ENCODE measurements at regions not wholly inside any gene's neighbourhood (a gene's known extent, or its start where the extent isn't known, plus 50 kb on each side); places are given as distances from the start of the nearest gene placed in this dataset.
A peak's percentile ranks its signal among the peaks of the same experiment; 100 is the strongest.

DNA sequence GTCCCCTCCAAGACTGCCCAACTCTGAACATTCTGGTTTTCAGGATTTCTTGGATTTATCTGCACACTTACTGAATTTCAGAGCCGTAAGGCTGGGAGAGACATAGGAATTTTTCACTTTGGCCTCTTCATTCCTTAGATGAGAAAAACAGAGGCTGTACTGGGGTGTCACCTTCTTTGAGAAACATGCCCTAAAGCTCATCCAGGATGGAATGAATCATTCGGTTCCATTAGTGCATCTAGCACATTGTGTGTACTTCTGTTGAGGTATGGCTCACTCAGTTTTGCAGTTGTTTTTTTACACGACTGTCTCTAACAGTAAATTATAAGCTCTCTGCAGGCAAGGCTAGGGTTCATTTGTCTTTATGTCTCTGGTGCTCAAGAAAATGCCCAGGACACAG lies 383.4 kb downstream of the GATA3 start:
- no peak for DNase-seq

GRCh38 chr10:8438603-8439002 lies 384.1 kb downstream of the GATA3 start:
- no peak for DNase-seq

DNA sequence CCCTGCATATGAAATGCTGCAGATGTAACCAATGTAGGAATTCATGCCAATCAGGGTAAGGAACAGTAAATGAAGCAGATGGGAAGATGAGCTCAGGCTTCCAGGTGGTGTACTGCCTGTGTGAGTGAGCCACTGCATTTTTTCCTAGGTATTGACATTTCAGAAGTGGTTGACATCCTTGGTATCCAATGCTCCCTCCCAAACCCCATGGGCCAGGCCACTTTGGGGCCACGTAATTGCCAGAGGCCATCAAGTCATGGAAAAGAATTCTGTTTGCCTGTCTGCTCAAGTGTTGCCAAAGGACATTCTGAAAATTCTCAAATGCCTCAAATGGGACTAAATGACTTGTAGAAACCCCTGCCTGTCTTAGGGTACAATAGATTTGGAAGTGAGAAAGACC lies 384.6 kb downstream of the GATA3 start:
- no peak for DNase-seq

DNA sequence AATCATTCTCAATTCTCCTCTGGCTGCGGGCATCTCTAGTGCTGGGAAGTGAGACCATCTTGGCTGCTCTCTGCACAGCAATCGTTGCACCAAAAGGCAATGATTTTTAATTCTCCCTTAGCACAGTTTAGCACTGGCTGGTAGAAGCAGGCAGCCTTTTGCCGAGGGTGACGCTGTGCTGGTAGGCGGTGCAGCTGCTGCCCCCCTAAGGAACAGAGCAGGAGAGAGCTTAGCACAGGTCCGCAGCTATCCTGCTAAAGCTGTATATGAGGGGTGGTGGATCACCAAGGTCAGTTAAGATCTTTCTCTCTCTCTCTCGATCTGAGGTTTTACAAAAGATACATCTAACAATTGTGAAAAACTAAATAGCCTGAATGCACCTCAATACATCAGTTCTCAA lies 390.1 kb downstream of the GATA3 start:
- DNase-seq = peak; percentile 27

- DNase-seq = peak; percentile 30
Measured at GRCh38 chr10:8445353-8445752, 390.9 kb downstream of the GATA3 start.

DNA sequence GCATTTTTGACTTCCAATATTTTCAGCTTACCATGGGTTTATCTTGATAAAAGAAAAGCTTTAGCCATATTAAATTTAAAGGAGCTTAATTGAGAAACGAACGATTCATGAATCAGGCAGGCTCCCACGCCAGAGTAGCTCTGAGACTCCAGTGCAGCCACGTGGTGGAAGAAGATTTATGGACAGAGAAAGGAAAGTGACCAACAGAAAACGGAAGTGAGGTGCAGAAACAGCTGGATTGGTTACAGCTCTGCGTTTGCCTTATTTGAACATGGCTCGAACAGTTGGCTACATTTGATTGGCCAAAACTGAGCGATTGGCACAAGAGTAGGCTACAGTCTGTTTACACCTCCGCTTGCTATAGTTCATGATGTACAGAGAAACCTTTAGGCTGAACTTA lies 395.4 kb downstream of the GATA3 start:
- DNase-seq = no peak

- no peak for DNase-seq
Measured at GRCh38 chr10:8453587-8453986, 399.1 kb downstream of the GATA3 start.

GRCh38 chr10:8454357-8454756 lies 399.9 kb downstream of the GATA3 start:
- no peak for DNase-seq

DNA sequence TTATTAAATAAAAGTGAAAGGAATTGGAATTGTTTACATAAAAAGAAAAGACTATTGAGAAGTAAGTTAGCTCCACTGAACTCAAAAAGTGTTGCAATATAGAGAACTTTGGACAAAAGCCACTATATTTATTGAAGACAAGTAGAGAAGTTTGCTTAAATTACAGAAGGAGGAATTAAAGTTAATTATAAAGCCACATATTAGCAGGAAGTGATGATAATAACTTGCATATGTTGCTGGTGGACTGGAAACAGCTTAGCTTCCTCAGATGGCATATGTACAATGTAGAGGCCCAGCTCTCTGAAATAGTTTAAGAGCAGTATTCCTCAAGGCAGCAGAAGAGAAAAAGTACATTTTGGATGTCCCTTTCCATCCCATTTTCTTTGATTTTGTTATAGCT lies 400.7 kb downstream of the GATA3 start:
- no peak for DNase-seq

DNA sequence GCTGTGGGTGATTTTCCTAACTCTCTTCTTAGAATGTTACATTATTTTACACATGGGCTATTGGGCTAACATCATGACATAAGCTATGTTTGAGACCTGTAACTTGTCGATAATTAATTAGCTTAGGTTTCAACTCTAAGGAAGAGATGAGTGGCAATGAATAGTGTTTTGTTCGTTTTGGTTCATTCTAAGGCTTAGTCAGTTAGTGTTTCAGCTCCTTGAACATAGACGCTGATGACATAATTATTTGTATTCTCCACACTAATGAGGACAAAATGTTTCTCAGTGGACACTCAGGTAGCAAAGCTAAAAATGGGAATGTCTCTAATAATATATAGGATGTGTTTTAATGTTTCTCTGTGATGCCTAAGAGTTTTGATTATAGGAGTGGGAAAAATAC lies 401.9 kb downstream of the GATA3 start:
- DNase-seq = no peak

- no peak for DNase-seq
Measured at GRCh38 chr10:8460626-8461025, 406.1 kb downstream of the GATA3 start.

DNA sequence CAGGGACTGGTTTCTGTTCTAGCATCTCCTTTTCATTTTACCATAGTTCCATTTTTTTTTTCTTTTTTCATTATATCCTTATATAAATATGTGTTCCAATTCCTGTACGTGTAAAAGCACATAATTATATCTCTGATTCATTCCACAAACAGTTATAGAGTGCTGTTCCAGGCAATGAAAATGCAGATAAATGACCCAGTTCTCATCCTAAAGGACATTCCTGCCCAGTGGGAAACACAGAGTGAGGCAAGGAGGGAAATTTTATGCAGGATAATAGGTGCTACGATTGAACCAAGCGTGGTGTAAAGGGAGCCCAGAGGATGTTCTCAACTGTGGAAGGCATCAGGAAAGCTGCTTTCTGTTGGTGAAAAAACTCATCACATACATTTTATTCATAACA lies 408.1 kb downstream of the GATA3 start:
- DNase-seq = no peak

DNA sequence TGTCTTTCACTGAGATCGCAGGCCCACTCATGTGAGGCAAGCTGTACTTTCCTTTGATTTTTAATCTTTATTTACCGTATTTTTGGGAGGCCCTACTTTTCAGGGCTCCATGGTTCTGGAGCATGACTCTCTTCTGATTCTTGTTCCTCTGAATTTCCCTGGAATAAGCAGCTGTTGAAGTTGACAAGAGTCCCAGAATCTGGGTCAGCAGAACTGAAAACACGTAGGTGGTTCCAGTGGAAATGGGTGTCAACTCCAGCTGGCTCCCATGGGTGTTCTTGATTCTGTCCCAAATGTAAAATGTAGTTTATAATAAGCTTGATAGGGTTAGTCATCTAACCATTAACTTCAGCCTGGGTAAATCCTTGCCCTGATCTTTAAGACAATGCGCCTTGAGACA lies 409.4 kb downstream of the GATA3 start:
- no peak for DNase-seq

- DNase-seq = no peak
Measured at GRCh38 chr10:8468477-8468876, 414.0 kb downstream of the GATA3 start.

GRCh38 chr10:8473205-8473604 lies 418.7 kb downstream of the GATA3 start:
- DNase-seq = peak; percentile 22

- DNase-seq = no peak
Measured at GRCh38 chr10:8477300-8477699, 422.8 kb downstream of the GATA3 start.

GRCh38 chr10:8481718-8482504 lies 427.4 kb downstream of the GATA3 start:
- no peak for DNase-seq

DNA sequence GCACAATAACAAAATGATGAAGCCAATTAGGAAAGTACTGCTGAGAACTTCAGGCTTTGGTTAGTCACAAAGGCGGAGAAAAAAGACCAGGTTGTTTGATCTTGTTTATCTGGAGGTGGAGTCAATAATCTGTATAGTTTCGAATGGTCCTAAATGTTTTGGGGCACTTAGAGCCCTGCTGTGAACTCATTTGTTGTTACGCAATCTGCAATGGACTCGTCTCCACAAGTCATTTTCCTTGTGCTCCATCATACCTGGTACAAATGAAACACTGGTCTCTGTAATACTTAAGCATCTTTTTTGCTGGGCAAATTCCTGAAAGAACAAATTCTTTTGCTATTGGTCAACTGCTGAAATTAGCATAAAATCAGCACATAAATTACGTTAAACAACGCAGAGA lies 430.5 kb downstream of the GATA3 start:
- DNase-seq = no peak

GRCh38 chr10:8487346-8487745 lies 432.9 kb downstream of the GATA3 start:
- no peak for DNase-seq

DNA sequence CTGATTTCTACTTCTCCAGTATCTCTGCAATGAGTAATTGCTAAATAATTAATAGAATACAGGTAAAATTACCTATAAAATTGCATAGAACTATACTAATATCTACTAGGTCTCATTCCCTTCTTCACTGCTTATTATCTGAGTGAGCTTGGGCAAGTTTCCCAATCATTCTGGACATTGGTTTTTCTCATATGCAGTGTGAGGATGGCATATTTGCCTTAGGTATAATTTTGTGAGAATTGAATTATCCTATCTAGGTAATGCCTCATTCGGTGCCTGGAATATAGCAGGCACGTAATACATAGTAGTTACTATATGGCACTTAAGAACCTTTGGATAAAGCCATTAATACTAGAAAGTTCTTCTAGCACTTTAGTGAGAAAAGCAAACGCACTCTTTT lies 434.7 kb downstream of the GATA3 start:
- no peak for DNase-seq

- DNase-seq = no peak
Measured at GRCh38 chr10:8489823-8490222, 435.3 kb downstream of the GATA3 start.

DNA sequence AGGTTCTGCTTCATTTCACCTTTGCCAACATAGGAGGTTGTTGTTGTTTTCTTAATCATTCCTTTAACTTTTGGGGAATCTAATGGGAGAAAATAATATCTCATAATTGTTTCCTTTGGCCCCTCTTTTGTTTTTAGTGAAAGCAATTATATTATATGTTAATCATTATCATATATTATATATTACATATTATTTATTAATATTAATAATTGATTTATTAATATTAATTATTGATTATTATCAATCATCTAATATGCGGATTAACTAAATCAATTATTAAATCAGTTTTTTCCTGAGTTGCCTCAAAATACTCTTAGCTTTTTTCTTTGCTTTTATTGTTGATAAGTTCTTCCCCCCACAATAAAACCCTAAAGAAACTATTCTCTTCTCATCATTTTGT lies 443.8 kb downstream of the GATA3 start:
- no peak for DNase-seq

GRCh38 chr10:8498881-8499280 lies 444.4 kb downstream of the GATA3 start:
- no peak for DNase-seq

DNA sequence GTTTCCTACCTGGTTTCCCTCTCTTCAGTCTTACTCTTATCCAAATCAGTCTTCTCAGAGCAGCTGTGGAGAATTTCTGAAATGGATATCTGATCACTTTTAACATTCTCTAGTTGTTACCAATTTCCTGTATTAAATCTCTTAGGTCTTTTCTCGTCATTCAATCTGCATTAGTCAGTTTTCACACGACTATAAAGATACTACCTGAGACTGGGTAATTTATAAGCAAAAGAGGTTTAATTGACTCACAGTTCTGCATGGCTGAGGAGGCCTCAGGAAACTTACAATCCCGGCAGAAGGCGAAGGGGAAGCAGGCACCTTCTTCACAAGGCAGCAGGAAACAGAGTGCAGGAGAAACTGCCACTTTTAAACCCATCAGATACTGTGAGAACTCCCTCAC lies 444.8 kb downstream of the GATA3 start:
- no peak for DNase-seq

DNA sequence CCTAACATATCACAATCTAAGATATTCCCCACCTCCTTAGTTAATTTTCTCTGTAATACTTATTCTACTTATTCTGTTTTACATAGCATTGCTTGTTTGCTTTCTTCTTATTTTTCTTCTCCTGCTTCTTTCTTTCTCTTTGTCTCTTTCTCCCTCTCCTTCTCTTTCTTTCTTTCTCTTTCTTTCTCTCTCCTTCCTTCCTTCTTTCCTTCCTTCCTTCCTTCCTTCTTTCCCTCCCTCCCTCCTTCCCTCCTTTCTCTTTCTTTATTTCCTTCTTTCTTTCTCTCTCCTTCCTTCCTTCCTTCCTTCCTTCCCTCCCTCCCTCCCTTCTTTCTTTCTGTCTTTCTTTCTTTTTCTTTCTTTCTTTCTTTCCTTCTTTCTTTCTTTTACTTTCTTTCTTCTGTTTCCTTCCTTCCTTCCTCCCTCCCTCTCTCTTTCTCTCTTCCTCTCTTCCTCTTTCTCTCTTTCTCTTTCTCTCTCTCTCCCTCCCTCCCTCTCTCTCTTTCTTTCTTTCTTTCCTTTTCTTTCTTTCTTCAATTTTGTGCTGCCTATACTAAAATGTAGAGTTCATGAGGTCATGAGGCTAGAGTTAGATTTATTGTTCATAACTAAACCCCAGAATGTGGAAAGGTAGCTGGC lies 445.4 kb downstream of the GATA3 start:
- DNase-seq = no peak
